ENCODE measurements at regions not wholly inside any gene's neighbourhood (a gene's known extent, or its start where the extent isn't known, plus 50 kb on each side); places are given as distances from the start of the nearest gene placed in this dataset.

DNA sequence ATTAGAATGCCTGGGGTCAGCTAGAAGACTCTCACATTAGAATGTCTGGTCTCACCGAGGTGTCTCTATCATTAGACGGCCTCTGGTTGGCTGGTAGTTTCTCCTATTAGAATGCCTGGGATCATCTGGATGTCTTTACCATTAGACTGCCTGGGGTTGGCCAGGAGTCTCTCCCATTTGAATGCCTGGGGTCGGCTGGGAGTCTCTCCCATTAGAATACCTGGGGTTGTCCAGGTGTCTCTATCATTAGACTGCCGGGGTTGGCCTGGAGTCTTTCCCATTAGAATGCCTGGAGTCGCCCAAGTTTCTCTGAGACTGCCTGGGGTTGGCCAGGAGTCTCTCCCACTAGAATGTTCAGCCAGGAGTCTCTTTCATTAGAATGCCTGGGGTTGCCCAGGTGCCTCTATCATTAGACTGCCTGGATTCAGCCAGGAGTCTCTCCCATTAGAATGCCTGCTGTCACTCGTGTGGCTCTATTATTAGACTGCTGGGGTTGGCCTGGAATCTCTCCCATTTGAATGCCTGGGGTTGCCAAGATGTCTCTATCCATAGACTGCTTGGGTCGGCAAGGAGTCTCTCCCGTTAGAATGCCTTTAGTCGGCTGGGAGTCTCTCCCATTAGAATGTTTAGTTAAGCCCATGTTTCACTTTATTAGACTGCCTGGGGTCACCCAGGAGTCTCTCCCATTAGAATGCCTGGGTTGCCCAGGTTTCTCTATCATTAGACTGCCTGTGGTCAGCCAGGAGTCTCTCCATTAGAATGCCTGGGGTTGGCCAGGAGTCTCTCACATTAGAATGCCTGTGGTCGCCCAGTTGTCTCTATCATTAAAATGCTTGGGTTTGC is 1467.8 kb downstream of the UQCRFS1 start:
- no peak overlapping the region for H3K4me3 ChIP-seq (replicated peaks; ENCODE audit: low read depth, low read length)
- no peak for DNase-seq (ENCODE audit: extremely low read depth, low read depth)
- TF ChIP-seq, protein P1, sequence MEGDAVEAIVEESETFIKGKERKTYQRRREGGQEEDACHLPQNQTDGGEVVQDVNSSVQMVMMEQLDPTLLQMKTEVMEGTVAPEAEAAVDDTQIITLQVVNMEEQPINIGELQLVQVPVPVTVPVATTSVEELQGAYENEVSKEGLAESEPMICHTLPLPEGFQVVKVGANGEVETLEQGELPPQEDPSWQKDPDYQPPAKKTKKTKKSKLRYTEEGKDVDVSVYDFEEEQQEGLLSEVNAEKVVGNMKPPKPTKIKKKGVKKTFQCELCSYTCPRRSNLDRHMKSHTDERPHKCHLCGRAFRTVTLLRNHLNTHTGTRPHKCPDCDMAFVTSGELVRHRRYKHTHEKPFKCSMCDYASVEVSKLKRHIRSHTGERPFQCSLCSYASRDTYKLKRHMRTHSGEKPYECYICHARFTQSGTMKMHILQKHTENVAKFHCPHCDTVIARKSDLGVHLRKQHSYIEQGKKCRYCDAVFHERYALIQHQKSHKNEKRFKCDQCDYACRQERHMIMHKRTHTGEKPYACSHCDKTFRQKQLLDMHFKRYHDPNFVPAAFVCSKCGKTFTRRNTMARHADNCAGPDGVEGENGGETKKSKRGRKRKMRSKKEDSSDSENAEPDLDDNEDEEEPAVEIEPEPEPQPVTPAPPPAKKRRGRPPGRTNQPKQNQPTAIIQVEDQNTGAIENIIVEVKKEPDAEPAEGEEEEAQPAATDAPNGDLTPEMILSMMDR (IDR thresholded peaks at IDR 0.05; ENCODE audit: low read depth, low read length, missing control alignments), result no peak

DNA sequence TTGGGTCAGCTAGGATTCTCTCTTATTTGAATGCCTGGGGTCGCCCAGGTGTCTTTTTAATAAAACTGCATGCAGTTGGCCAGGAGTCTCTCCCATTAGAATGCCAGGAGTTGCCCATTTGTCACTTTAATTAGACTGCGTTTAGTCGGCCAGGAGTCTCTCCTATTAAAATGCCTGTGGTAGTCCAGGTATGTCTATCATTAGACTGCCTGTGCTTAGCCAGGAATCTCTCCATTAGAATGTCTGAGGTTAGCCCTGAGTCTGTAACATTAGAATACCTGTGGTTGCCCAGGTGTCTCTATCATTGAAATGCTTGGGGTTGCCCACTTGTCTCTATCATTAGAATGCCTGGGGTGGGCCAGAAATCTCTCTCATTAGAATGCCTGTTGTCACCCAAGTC is 1470.9 kb downstream of the UQCRFS1 start:
- TF ChIP-seq, protein P1 (IDR thresholded peaks at IDR 0.05; ENCODE audit: low read depth, low read length, missing control alignments), result no peak
- no peak for DNase-seq (ENCODE audit: extremely low read depth, low read depth)
- no peak overlapping the region for H3K4me3 ChIP-seq (replicated peaks; ENCODE audit: low read depth, low read length)

DNA sequence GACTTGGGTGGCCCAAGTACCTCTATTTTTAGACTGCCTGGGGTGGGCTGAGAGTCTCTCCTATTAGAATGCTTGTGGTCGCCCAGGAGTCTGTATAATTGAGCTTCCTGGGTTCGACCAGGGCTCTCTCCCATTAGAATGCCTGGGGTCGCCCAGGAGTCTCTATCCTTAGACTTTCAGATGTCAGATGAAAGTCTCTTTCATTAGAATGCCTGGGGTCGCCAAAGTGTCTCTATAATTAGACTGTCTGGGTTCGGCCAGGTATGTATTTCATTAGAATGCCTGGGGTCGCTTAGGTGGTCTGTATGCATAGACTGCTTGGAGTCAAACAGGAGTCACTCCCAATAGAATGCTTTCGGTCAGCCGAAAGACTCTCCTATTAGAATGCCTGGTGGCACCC is 1471.7 kb downstream of the UQCRFS1 start:
- no peak for DNase-seq (ENCODE audit: extremely low read depth, low read depth)
- TF ChIP-seq, protein P1 (IDR thresholded peaks at IDR 0.05; ENCODE audit: low read depth, low read length, missing control alignments), result no peak
- no peak overlapping the region for H3K4me3 ChIP-seq (replicated peaks; ENCODE audit: low read depth, low read length)

DNA sequence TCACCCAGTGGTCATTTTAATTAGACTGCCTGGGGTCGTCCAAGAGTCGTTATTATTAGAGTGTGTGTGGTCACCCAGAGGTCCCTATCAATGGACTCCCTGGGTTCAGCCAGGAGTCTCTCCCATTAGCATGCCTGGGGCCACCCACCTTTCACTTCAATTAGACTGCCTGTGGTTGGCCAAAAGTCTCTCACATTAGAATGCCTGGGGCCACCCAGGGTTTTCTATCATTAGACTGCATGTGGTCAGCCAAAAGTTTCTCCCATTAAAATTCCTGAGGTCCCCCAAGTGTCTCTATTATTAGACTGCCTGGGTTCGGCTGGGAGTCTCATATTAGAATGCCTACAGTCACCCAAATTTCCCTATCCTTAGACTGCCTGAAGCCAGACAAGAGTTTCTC is 1472.6 kb downstream of the UQCRFS1 start:
- TF ChIP-seq, protein P1 (IDR thresholded peaks at IDR 0.05; ENCODE audit: low read depth, low read length, missing control alignments), result no peak
- DNase-seq (ENCODE audit: extremely low read depth, low read depth), result no peak
- H3K4me3 ChIP-seq (replicated peaks; ENCODE audit: low read depth, low read length), result no peak overlapping the region

DNA sequence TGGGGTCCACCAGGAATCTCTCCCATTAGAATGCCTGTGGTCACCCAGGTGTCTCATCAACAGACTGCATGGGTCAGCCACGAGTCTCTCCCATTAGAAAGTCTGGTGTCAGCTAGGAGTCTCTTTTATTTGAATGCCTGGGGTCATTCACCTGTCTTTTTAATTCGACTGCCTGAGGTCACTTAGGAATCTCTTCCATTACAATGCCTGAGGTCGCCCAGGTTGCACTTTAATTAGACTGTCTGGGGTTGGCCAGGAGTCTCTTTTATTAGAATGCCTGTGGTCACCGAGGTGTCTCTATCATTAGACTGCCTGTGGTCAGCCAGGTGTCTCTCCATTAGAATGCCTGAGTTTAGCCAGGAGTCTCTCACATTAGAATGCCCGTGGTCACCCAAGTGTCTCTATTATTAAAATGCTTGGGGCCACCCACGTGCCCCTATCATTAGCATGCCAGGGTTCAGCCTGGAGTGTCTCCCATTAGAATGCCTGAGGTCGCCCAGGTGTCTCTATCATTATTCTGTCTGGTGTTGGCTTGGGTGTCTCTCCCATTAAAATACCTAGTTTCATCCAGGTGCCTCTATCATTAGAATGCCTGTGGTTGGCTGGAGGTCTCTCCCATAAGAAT is 1474.3 kb downstream of the UQCRFS1 start:
- H3K4me3 ChIP-seq (replicated peaks; ENCODE audit: low read depth, low read length), result no peak overlapping the region
- TF ChIP-seq, protein P1 (IDR thresholded peaks at IDR 0.05; ENCODE audit: low read depth, low read length, missing control alignments), result no peak
- no peak for DNase-seq (ENCODE audit: extremely low read depth, low read depth)

DNA sequence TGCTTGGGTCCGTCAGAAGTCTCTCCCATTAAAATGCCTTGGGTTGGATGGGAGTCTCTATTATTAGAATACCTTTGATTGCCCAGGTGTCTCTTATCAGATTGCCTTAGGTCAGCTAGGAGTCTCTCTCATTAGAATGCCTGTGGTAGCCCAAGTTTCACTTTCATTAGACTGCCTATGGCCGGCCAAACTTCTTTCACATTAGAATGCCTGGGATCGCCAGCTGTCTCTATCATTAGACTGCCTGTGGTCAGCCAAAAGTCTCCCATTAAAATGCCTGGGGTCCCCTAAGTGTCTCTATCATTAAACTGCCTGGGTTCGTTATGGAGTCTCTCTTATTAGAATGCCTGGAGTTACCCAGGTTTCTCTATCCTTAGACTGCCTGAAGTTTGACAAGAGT is 1476.7 kb downstream of the UQCRFS1 start:
- H3K4me3 ChIP-seq (replicated peaks; ENCODE audit: low read depth, low read length), result no peak overlapping the region
- no peak for DNase-seq (ENCODE audit: extremely low read depth, low read depth)
- TF ChIP-seq, protein P1 (IDR thresholded peaks at IDR 0.05; ENCODE audit: low read depth, low read length, missing control alignments), result no peak
